Urinary bladder (tissue), 3 donors: ENCODE measurements at regions not wholly inside any gene's neighbourhood (a gene's known extent, or its start where the extent isn't known, plus 50 kb on each side); places are given as distances from the start of the nearest gene placed in this dataset.
"Not testable (repeated sequence)": the region's sequence is repeated elsewhere in the genome, so short reads cannot be mapped to it uniquely, and the experiment has no call there.

Source experiments
- DNase-seq: peaks from one replicate; pipeline ENCODE4 v3.0.0-alpha.2; 2015; ENCODE audit errors: extremely low spot score
- H3K27ac ChIP-seq: one replicate; pipeline ENCODE4 v1.5.1; 2013; ENCODE audit warnings: low read depth, mild to moderate bottlenecking, moderate library complexity
- H3K36me3 ChIP-seq: one replicate; pipeline ENCODE4 v1.6.1; 2013; ENCODE audit warnings: mild to moderate bottlenecking, moderate library complexity; ENCODE audit not compliant: insufficient read depth
- H3K4me1 ChIP-seq: one replicate; pipeline ENCODE4 v1.6.1; 2013; ENCODE audit warnings: mild to moderate bottlenecking, moderate library complexity; ENCODE audit not compliant: insufficient read depth
- H3K4me3 ChIP-seq: one replicate; pipeline ENCODE4 v1.5.1; 2013; ENCODE audit warnings: low read depth, low read length
- WGBS: extraction: QIAGEN DNeasy Blood & Tissue Kit; methylation state at CpG from one replicate; pipeline ENCODE4 v1.1.7; 2013; 5-methylcytosine and 5-hydroxymethylcytosine counted together
- donor health status: healthy with polysubstance abuse.
- donor health status: healthy.

DNA sequence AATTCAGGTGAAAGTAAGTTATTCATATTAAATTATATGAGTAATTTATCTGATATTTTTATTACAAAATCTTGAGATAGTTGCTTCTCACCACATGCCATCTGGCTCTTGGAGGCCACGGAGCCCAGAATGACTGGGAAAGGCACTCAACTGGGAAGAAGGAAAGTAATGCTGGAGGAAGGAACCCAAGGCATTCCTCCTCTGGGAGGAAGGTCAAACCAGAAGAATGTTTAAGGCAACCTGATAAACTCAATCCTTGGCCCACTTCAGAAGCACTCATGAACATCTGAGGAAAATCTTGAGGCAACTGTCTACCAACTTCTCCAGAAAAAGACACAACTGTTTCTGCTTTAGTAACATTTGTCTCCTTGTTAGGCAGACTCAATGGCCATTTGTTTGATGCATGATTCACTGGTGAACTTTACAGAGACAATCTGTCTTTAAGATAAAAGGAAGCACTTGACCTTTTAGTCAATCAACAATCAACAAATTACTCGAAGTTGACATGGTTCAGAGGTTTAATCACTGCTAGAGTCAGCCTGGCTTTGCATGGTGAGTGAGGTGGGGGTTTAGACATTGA is 261.4 kb upstream of the MME start:
- H3K4me3 ChIP-seq = no peak overlapping the region
- no peaks in the 10 kb centered on the region for H3K36me3 ChIP-seq
- WGBS = 58% methylated on average over 2 of the region's 2 CpGs
- no peak overlapping the region for H3K27ac ChIP-seq
- DNase-seq = no peak
- no peaks in the 10 kb centered on the region for H3K4me1 ChIP-seq

DNA sequence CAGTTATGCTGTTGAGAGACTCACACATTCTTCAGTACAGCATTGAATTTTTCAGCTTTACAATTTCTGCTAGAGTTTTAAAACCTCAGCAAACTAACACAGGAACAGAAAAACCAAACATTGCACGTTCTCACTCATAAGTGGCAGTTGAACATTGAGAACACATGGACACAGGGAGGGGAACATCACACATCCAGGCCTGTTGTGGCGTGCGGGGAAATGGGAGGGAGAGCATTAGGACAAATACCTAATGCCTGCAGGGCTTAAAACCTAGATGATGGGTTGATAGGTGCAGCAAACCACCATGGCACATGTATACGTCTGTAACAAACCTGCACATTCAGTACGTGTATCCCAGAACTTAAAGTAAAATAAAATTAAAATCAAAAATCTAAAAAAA is 270.1 kb upstream of the MME start:
- H3K27ac ChIP-seq, H3K36me3 ChIP-seq, H3K4me1 ChIP-seq, H3K4me3 ChIP-seq, DNase-seq: not testable (repeated sequence)
- 90% methylated on average over 5 of the region's 5 CpGs for WGBS

DNA sequence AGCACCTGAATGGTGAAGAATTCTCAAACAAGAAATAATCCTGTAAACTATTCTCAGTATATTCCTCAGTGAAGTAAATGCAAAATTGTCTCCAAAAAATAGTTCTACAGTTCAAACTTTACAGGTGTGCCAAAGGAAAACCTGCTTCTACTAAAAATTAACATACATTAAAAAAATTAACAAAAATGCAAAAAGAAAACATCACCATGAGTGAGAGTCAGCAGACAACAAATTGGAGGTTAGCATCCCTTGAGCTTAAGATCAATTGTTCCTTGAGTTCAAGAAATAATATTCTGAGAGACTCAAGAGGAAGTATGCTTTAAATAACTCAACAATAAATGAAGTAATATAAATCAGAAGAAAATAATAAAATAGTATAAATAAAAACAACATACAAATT is 278.4 kb upstream of the MME start:
- Histone ChIP-seq H3K4me3 (no peak overlapping the region), H3K36me3 (no peaks in the 10 kb centered on the region), H3K27ac (no peak overlapping the region), H3K4me1 (no peaks in the 10 kb centered on the region)
- DNase-seq = no peak

DNA sequence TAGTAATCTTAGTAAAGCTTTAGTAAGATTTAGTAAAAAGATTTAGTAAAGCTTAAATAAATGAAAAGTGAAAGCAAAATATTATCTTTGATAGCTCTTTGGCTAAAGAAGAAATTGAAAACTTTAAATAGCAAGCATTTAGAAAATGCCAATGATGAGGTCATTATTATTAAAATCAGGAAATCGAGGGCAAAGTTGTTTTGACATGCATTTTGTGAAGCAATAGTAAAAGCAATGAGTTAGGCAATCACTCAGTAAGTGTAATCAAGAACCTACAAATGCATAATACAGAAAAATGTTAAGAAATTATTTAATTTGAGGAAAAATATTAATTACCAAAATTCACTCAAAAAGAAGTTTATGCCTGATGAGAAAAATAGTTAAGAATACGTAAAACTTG is 280.3 kb upstream of the MME start:
- no peak for DNase-seq
- WGBS = 56% methylated on average over 2 of the region's 2 CpGs
- H3K4me1 ChIP-seq = no peaks in the 10 kb centered on the region
- H3K27ac ChIP-seq = no peak overlapping the region
- H3K36me3 ChIP-seq = no peaks in the 10 kb centered on the region
- H3K4me3 ChIP-seq = no peak overlapping the region

DNA sequence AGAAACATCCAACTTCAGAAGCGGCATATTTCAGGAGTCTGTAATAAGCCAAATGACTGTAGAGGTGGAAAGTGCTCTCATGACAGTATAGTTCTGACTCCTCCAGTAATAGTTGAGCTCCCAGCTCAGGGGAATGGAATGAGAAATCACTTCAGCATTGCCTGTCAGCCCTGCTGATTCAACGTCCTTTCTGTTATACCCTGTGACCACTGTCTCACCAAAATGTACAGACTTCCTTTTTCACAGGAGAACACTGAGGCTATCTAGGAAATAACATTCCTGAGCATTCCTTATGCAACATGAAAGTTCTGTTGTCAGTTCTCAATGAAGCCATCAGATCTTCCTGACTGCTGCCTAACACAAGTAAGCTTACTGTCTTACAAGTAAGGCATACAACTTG is 284.5 kb upstream of the MME start:
- Histone ChIP-seq H3K4me3 (no peak overlapping the region), H3K36me3 (no peaks in the 10 kb centered on the region), H3K27ac (no peak overlapping the region), H3K4me1 (no peaks in the 10 kb centered on the region)
- 54% methylated on average over 2 of the region's 2 CpGs for WGBS
- no peak for DNase-seq

DNA sequence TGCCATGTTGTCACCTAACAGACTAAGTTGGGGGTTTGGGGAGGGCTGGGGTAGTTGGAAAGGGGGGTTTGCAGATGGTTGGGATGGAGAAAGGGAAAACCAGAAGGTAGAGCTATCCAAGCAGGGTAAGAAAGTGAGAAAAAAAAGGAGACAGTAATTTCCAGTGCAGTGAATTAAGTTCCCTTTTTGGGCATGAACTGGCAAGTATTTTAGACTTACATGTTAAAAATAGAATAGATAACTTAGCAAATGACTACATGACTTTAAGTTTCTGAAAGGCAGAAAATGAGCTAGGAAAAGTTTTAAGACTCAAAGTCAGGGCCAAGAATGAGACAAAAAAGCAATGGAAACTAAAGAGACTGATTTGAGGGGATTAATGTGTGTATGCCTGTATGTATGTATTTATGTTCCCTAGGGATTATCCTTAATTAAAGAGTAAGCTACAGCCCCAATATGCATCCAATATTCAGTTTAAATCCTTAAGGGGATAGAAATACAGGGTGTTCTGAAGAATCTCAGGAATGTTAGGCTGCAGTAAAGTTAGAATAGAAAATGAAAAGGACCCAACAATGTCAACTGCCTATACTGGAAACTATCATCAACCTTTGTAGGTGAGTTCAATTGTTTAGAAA is 285.2 kb upstream of the MME start:
- no peak overlapping the region for H3K4me3 ChIP-seq
- H3K4me1 ChIP-seq = no peaks in the 10 kb centered on the region
- no peak overlapping the region for H3K27ac ChIP-seq
- H3K36me3 ChIP-seq = no peaks in the 10 kb centered on the region
- no peak for DNase-seq

DNA sequence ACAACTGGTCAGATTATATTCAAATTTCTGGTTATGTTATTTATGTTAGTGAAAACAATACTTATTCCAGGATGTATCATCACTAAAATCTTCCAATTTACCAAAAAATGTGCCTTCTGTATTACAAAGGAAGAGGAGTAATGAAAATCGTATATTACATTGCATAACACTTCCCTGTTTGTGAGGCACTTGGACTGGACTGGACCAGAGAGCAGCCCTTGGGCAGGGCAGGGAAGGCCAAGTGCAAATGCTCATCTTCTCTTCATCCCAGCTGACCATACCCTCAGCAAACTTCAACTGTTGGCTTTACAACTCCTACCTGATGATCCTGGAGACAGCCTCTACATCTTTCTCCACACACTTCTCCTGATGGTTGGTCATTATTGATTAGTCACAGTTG is 285.7 kb upstream of the MME start:
- no peak overlapping the region for H3K27ac ChIP-seq
- no peaks in the 10 kb centered on the region for H3K4me1 ChIP-seq

DNA sequence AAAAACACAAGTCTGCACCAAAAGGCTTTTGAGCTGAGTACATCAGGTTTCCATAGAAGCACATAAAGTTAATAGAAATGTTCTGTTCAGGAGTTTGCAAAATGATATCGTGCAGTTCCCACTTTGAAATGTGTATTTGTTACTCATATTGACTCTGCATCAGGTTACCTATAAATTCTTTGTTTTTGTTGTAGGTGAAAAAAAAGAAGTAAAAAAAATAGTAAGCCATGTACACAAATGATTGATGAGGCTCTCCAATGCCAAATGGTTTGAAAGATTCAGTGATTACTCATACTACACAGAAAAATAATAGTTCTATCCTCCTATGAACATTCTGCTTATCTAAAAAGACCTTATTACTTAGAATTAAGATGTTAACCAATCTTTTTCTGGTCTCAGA is 287.3 kb upstream of the MME start:
- Histone ChIP-seq H3K36me3 (peaks cover 1% of the 10 kb centered on the region), H3K27ac (no peak overlapping the region), H3K4me1 (no peaks in the 10 kb centered on the region), H3K4me3 (no peak overlapping the region)
- no peak for DNase-seq
- 81% methylated on average over 1 of the region's 1 CpG for WGBS

More for the DNA sequence above, 285.7 kb upstream of the MME start:
- Histone ChIP-seq H3K4me3 (no peak overlapping the region), H3K36me3 (no peaks in the 10 kb centered on the region)
- DNase-seq = no peak
- 59% methylated on average over 1 of the region's 1 CpG for WGBS

DNA sequence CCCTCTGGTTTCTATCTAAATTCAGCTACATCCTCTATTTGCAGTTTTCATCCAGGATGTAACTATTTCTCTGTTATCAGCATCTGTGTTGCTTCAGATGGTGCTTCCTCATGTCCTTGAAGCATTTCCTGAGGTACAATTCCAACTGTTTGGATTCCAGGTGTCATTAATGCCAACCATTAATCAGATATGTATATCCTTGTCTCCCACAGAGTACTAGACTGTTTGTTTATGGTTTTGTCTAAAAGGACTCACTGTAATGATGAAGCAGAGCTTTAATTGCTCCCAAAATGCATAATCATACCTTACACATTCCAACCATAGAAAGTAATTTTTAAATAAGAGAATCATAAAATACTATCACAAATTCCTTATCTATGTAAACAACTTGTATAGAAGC is 288.5 kb upstream of the MME start:
- no peak overlapping the region for H3K4me3 ChIP-seq
- H3K4me1 ChIP-seq = no peaks in the 10 kb centered on the region
- H3K36me3 ChIP-seq = peaks cover 1% of the 10 kb centered on the region
- DNase-seq = no peak
- no peak overlapping the region for H3K27ac ChIP-seq

DNA sequence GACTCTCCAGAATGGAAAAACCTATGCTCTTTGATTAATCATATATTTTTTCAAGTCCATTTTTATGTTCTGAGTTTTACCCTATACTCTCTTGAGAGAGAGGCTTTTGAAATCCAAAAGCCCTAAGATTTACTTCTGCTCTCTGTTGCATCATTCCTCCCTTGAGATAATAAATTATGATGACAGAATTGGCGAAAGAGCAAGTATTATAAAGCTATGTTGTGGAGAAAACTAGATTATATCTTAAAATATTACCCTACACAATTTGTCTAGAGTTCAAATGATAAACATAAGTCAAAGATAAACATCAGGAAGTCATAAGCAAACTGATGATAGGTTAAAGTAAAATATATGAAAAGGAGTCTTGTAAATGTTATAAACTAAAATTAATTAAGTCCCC is 293.4 kb upstream of the MME start:
- Histone ChIP-seq H3K4me1 (no peaks in the 10 kb centered on the region), H3K27ac (no peak overlapping the region), H3K4me3 (no peak overlapping the region), H3K36me3 (peaks cover 1% of the 10 kb centered on the region)
- WGBS = 10% methylated on average over 1 of the region's 1 CpG
- peak; percentile 35 for DNase-seq

DNA sequence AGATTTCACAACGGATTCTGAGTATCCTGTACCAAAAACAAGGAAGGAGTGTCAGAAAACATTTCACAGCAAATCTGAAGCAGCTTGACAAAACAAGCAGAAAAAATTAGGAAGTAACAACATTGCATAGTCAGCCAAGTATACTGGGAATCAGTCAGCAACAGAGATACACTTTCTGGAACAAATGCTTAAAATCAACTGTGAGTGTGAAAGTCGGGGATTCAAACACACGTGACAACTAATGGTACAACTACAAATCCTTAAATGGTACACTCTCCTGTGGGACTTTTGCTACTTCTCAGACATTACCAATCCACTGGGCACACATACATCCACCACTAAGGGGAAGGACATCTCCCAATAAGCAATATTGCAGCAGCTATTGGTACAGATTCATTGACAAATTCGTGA is 296.6 kb upstream of the MME start:
- 70% methylated on average over 4 of the region's 4 CpGs for WGBS
- peaks cover 1% of the 10 kb centered on the region for H3K36me3 ChIP-seq
- H3K4me1 ChIP-seq = no peaks in the 10 kb centered on the region
- DNase-seq = no peak
- no peak overlapping the region for H3K4me3 ChIP-seq
- no peak overlapping the region for H3K27ac ChIP-seq

DNA sequence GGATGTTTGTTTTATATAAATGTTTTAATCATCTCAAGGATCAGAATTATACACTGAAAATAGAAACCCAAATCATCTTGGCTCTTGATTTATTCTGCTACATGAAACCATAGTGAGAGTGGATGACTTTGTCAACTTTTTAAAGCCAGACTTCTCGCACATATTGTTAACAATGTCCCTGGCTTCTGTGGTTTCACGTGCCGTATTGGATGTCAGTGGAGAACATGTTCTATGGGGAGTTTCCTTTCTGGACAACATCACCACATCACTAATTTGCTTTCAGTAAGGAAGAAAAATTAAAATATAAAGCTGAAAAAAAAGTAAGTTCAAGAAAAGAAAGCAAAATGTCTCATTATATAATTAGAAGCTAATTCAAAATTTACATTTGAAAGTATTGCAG is 297.1 kb upstream of the MME start:
- Histone ChIP-seq H3K27ac (no peak overlapping the region), H3K36me3 (no peaks in the 10 kb centered on the region), H3K4me3 (no peak overlapping the region), H3K4me1 (no peaks in the 10 kb centered on the region)
- no peak for DNase-seq
- WGBS = 73% methylated on average over 3 of the region's 3 CpGs

DNA sequence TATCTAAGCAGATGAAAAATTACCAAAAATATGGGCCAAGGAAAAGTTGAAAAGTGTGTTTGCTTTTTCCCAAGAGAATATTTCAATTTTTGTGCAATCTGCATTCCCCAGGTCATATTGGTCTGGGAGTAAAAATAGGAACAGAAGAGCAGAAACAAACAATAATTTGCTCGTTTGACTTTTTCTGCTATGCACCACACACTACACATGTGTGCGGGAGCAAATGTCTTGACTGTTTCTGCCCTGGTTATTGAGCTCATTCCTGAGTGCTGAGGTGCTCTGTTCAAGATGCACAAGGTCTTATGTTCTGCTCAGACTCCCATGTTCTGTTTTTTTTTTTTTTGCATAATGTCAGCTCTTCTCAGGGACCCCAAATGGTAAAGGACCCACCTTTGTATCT is 298.0 kb upstream of the MME start:
- Histone ChIP-seq H3K4me1 (no peaks in the 10 kb centered on the region), H3K36me3 (no peaks in the 10 kb centered on the region), H3K4me3 (no peak overlapping the region), H3K27ac (no peak overlapping the region)
- WGBS = 53% methylated on average over 2 of the region's 2 CpGs
- DNase-seq = no peak

DNA sequence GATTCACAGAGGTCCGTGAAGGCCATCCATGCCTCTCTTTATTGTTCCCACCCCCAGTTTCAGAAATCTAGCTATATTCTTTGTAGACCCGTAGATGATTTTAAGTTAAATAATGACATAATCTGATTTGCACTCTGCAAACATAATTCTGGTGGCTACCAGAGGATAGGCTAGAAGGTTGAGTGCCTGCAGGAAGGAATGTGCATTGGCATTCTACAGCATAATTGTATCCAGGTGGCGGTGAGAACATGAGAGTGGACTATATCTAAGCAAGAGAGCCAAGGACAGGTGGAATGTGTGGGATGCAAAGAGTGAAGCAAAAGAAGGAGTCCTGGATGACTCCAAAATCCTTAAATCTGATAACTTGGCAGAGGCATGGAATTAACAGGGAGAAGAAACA is 298.5 kb upstream of the MME start:
- no peak for DNase-seq
- Histone ChIP-seq H3K4me1 (no peaks in the 10 kb centered on the region), H3K36me3 (no peaks in the 10 kb centered on the region), H3K27ac (no peak overlapping the region), H3K4me3 (no peak overlapping the region)
- WGBS = 94% methylated on average over 3 of the region's 3 CpGs

DNA sequence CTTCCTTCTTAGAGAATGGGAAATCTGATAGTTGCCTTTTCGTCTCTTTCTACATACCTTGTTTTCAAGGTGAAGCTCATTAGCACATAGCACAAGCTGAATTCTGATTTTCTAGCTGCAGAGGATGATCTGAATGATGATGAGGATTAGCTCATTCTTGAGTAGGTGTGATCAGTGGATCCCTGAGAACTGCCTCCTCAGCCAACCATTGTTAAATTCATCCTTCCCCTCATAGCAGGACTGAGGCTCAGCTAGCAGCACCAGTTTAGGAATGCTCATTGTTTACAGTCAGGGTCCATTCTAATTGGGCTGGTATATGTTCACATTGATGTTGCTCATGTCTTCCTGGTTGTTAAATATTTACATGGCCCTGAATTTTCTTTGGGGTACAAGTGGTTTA is 299.9 kb upstream of the MME start:
- H3K4me1 ChIP-seq = no peaks in the 10 kb centered on the region
- H3K36me3 ChIP-seq = no peaks in the 10 kb centered on the region
- no peak overlapping the region for H3K4me3 ChIP-seq
- WGBS = 82% methylated on average over 1 of the region's 1 CpG
- H3K27ac ChIP-seq = no peak overlapping the region
- DNase-seq = no peak
